ENCODE measurements at regions not wholly inside any gene's neighbourhood (a gene's known extent, or its start where the extent isn't known, plus 50 kb on each side); places are given as distances from the start of the nearest gene placed in this dataset.

DNA sequence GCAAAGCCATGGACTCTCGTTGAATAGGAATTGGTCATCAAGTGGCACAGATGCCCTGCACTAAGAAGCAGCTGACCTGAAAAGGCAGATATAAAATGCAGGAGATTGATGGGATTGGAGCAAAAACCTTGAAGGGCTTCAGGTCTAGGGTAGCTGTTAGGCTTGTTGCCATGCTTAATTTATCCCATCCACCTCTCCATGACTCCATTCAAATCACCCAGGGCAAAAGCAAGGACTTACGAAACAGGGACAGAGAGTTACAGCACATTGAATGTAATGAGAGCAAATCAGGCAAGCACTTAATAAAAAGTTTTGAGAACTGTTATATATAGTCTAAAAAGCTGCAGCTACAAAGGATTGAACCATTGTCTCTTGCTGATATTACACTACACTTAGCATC, 298.2 kb upstream of the ESRRG start:
- Histone ChIP-seq H3K9ac (ENCODE audit: low read depth, low read length) (no peak overlapping the region), H2BK5ac (ENCODE audit: low read depth, low read length, poor library complexity, severe bottlenecking) (no peak overlapping the region), H2BK120ac (ENCODE audit: low read depth, low read length) (no peak overlapping the region), H2BK20ac (ENCODE audit: low read depth, low read length) (no peak overlapping the region), H3K27ac (ENCODE audit: insufficient read depth, low read length) (no peak overlapping the region), H2BK15ac (ENCODE audit: low read depth, low read length) (no peak overlapping the region), H3K9me1 (ENCODE audit: insufficient read depth, low read length) (no peaks in the 10 kb centered on the region), H3K4ac (ENCODE audit: low read depth, low read length) (no peak overlapping the region), H3K4me1 (ENCODE audit: control insufficient read depth, insufficient read depth, low read length) (no peaks in the 10 kb centered on the region), H4K91ac (ENCODE audit: insufficient read depth, low read depth, low read length) (no peak overlapping the region), H2AFZ (replicated peaks; ENCODE audit: low read length, poor library complexity) (no peak overlapping the region), H3K18ac (ENCODE audit: low read depth, low read length) (no peak overlapping the region), H2AK5ac (ENCODE audit: low read depth, low read length) (no peak overlapping the region), H3K4me2 (ENCODE audit: low read depth, low read length) (no peak overlapping the region), H3K14ac (replicated peaks; ENCODE audit: low read depth, low read length) (no peak overlapping the region), H3K36me3 (ENCODE audit: control insufficient read depth, insufficient read depth, low read length) (no peaks in the 10 kb centered on the region), H4K20me1 (ENCODE audit: insufficient read depth, low read length) (no peaks in the 10 kb centered on the region), H4K8ac (ENCODE audit: low read depth in 2 of 2, low read length in 2 of 2) (no peak overlapping the region), H3K79me1 (ENCODE audit: low read depth in 1 of 2, low read length in 2 of 2) (no peaks in the 10 kb centered on the region), H3K23ac (ENCODE audit: low read depth, low read length) (no peak overlapping the region), H3K27me3 (ENCODE audit: control insufficient read depth, insufficient read depth, low read length) (no peaks in the 10 kb centered on the region), H3K4me3 (ENCODE audit: insufficient read depth, low read depth, low read length) (no peak overlapping the region), H4K5ac (ENCODE audit: low read depth, low read length) (no peak overlapping the region), H3K9me3 (ENCODE audit: control insufficient read depth, insufficient read depth, low read length) (no peaks in the 10 kb centered on the region), H3K56ac (ENCODE audit: extremely low read depth, insufficient read depth, low read length) (no peak overlapping the region), H2AK9ac (replicated peaks; ENCODE audit: low read depth, low read length, poor library complexity) (no peak overlapping the region)
- dilution Hi-C loops (cut with HindIII; ENCODE audit: low sequenced_read_pairs, unreplicated experiment), result no loop called here
- no TSS peak for BruUV-seq (replicated peaks)
- DNase-seq (no peak), ATAC-seq (ENCODE audit: low read depth) (no peak)
- CTCF ChIA-PET, result no interaction called here
- intact Hi-C loops (cut with micrococcal nuclease), result no loop called here
- TF ChIP-seq, protein P1, sequence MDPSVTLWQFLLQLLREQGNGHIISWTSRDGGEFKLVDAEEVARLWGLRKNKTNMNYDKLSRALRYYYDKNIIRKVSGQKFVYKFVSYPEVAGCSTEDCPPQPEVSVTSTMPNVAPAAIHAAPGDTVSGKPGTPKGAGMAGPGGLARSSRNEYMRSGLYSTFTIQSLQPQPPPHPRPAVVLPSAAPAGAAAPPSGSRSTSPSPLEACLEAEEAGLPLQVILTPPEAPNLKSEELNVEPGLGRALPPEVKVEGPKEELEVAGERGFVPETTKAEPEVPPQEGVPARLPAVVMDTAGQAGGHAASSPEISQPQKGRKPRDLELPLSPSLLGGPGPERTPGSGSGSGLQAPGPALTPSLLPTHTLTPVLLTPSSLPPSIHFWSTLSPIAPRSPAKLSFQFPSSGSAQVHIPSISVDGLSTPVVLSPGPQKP (IDR thresholded peaks at IDR 0.05; ENCODE audit: borderline replicate concordance, low read depth, low read length), result no peak
- TF ChIP-seq SMC3 (IDR thresholded peaks at IDR 0.05; ENCODE audit: low read depth, low read length) (no peak), BHLHE40 (IDR thresholded peaks at IDR 0.05; ENCODE audit: low read depth, low read length) (no peak), RCOR1 (IDR thresholded peaks at IDR 0.05; ENCODE audit: insufficient replicate concordance, low read length) (no peak), MAZ (IDR thresholded peaks at IDR 0.05; ENCODE audit: borderline replicate concordance, low read depth, low read length) (no peak), MXI1 (IDR thresholded peaks at IDR 0.05; ENCODE audit: borderline replicate concordance, low read depth, low read length) (no peak), FOS (IDR thresholded peaks at IDR 0.05; ENCODE audit: low read depth, low read length) (no peak), CEBPB (IDR thresholded peaks at IDR 0.05; ENCODE audit: low read depth, low read length) (no peak), POLR2A (IDR thresholded peaks at IDR 0.05; ENCODE audit: low read depth, low read length) (no peak), MAFK (IDR thresholded peaks at IDR 0.05; ENCODE audit: low read depth, low read length) (no peak), RAD21 (IDR thresholded peaks at IDR 0.05; ENCODE audit: low read length) (no peak), RFX5 (IDR thresholded peaks at IDR 0.05; ENCODE audit: low read depth, low read length) (no peak), CHD1 (IDR thresholded peaks at IDR 0.05; ENCODE audit: low read depth, low read length) (no peak), NFE2L2 (IDR thresholded peaks at IDR 0.05; ENCODE audit: low read depth, low read length) (no peak)
- TF ChIP-seq, protein P2, sequence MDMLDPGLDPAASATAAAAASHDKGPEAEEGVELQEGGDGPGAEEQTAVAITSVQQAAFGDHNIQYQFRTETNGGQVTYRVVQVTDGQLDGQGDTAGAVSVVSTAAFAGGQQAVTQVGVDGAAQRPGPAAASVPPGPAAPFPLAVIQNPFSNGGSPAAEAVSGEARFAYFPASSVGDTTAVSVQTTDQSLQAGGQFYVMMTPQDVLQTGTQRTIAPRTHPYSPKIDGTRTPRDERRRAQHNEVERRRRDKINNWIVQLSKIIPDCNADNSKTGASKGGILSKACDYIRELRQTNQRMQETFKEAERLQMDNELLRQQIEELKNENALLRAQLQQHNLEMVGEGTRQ (IDR thresholded peaks at IDR 0.05; ENCODE audit: low read depth, low read length), result no peak
- TF ChIP-seq, protein P3, sequence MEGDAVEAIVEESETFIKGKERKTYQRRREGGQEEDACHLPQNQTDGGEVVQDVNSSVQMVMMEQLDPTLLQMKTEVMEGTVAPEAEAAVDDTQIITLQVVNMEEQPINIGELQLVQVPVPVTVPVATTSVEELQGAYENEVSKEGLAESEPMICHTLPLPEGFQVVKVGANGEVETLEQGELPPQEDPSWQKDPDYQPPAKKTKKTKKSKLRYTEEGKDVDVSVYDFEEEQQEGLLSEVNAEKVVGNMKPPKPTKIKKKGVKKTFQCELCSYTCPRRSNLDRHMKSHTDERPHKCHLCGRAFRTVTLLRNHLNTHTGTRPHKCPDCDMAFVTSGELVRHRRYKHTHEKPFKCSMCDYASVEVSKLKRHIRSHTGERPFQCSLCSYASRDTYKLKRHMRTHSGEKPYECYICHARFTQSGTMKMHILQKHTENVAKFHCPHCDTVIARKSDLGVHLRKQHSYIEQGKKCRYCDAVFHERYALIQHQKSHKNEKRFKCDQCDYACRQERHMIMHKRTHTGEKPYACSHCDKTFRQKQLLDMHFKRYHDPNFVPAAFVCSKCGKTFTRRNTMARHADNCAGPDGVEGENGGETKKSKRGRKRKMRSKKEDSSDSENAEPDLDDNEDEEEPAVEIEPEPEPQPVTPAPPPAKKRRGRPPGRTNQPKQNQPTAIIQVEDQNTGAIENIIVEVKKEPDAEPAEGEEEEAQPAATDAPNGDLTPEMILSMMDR (conservative IDR thresholded peaks at IDR 0.05; ENCODE audit: low read depth, low read length), result no peak
- in situ Hi-C loops (cut with MboI; ENCODE audit: low sequenced_read_pairs), result no loop called here
- no CpG with 5 or more reads among the region's 2 CpGs for WGBS, 2 experiments (ENCODE audit: extremely low coverage in 2 of 2, insufficient read length in 1 of 2)
- POLR2A ChIA-PET (ENCODE audit: unreplicated experiment), result no interaction called here

Measured in IMR-90 (cell line).